GM19395 (cell line): ENCODE measurements at regions not wholly inside any gene's neighbourhood (a gene's known extent, or its start where the extent isn't known, plus 50 kb on each side); places are given as distances from the start of the nearest gene placed in this dataset.
A peak's percentile ranks its signal among the peaks of the same experiment; 100 is the strongest.
"Not testable (repeated sequence)": the region's sequence is repeated elsewhere in the genome, so short reads cannot be mapped to it uniquely, and the experiment has no call there.

Source experiments
- ATAC-seq: cut with Tn5 transposase; IDR thresholded peaks from one replicate; pipeline ENCODE4 v1.9.1; 2021; ENCODE audit warnings: mild to moderate bottlenecking, moderate library complexity; ENCODE audit not compliant: unreplicated experiment

GRCh38 chr1:81307786-81308185, 492.9 kb upstream of the ADGRL2 start:
- ATAC-seq, result no peak

GRCh38 chr1:81305997-81306452, 494.7 kb upstream of the ADGRL2 start:
- ATAC-seq, result peak; percentile 73

- no peak for ATAC-seq
Measured at GRCh38 chr1:81304187-81304586, 496.5 kb upstream of the ADGRL2 start.

GRCh38 chr1:81299892-81300291, 500.8 kb upstream of the ADGRL2 start:
- no peak for ATAC-seq

- no peak for ATAC-seq
Measured at GRCh38 chr1:81298266-81298665, 502.5 kb upstream of the ADGRL2 start.

GRCh38 chr1:81296601-81297000, 504.1 kb upstream of the ADGRL2 start:
- ATAC-seq, result no peak

GRCh38 chr1:81290326-81290725, 510.4 kb upstream of the ADGRL2 start:
- no peak for ATAC-seq

- no peak for ATAC-seq
Measured at GRCh38 chr1:81288689-81289088, 512.0 kb upstream of the ADGRL2 start.

- no peak for ATAC-seq
Measured at GRCh38 chr1:81287411-81288080, 513.2 kb upstream of the ADGRL2 start.

GRCh38 chr1:81270051-81270450, 530.7 kb upstream of the ADGRL2 start:
- no peak for ATAC-seq

GRCh38 chr1:81264976-81265375, 535.8 kb upstream of the ADGRL2 start:
- no peak for ATAC-seq

GRCh38 chr1:81259625-81260411, 540.9 kb upstream of the ADGRL2 start:
- ATAC-seq, result no peak

- no peak for ATAC-seq
Measured at GRCh38 chr1:81254560-81254959, 546.2 kb upstream of the ADGRL2 start.

GRCh38 chr1:81254068-81254467, 546.7 kb upstream of the ADGRL2 start:
- no peak for ATAC-seq

- ATAC-seq, result no peak
Measured at GRCh38 chr1:81252471-81253151, 548.1 kb upstream of the ADGRL2 start.

- ATAC-seq, result not testable (repeated sequence)
Measured at GRCh38 chr1:81250825-81251224, 549.9 kb upstream of the ADGRL2 start.

- not testable (repeated sequence) for ATAC-seq
Measured at GRCh38 chr1:81245084-81245715, 555.5 kb upstream of the ADGRL2 start.

- not testable (repeated sequence) for ATAC-seq
Measured at GRCh38 chr1:81244612-81245011, 556.1 kb upstream of the ADGRL2 start.

- no peak for ATAC-seq
Measured at GRCh38 chr1:81242103-81242502, 558.6 kb upstream of the ADGRL2 start.

GRCh38 chr1:81238129-81238528, 562.6 kb upstream of the ADGRL2 start:
- no peak for ATAC-seq

- no peak for ATAC-seq
Measured at GRCh38 chr1:81237473-81238089, 563.2 kb upstream of the ADGRL2 start.
